Heart left ventricle (tissue), 16 donors: ENCODE measurements at regions not wholly inside any gene's neighbourhood (a gene's known extent, or its start where the extent isn't known, plus 50 kb on each side); places are given as distances from the start of the nearest gene placed in this dataset.

Experiments used
- ATAC-seq, 4 donors: fragments of 200-7000 bp; cut with Tn5 transposase; one replicate each; pipeline ENCODE4 v1.9.1; 2020 to 2022; ENCODE audit warnings: moderate library complexity in 4 of 4, mild to moderate bottlenecking in 3 of 4, moderate number of reproducible peaks in 1 of 4
- DNase-seq, 5 donors: peaks; one replicate each; pipeline ENCODE4 v3.0.0-alpha.2; 2020
- H3K27ac ChIP-seq, 12 donors: fragments of 200-600 bp; sonication (generic) in 4 of 12; one replicate each; pipeline versions ENCODE4 v1.5.0 to v1.8.0; 2016 to 2022; ENCODE audit warnings: mild to moderate bottlenecking in 2 of 12
- H3K27me3 ChIP-seq, 9 donors: fragments of 200-600 bp; sonication (generic) in 2 of 9; one replicate each; pipeline versions ENCODE4 v1.5.1 to v1.8.0; 2016 to 2022; ENCODE audit warnings: mild to moderate bottlenecking in 3 of 9
- H3K36me3 ChIP-seq, 9 donors: fragments of 200-600 bp; sonication (generic) in 2 of 9; one replicate each; pipeline versions ENCODE4 v1.5.0 to v1.8.0; 2018 to 2022; ENCODE audit warnings: mild to moderate bottlenecking in 2 of 9
- H3K4me1 ChIP-seq, 12 donors: fragments of 200-600 bp; sonication (generic) in 4 of 12; one replicate each; pipeline versions ENCODE4 v1.5.0 to v1.8.0; 2016 to 2022; ENCODE audit warnings: mild to moderate bottlenecking in 3 of 12
- H3K4me3 ChIP-seq, 12 donors: fragments of 200-600 bp; sonication (generic) in 4 of 12; one replicate each; pipeline versions ENCODE4 v1.5.0 to v1.8.0; 2017 to 2022; ENCODE audit warnings: mild to moderate bottlenecking in 9 of 12, moderate library complexity in 4 of 12
- H3K9me3 ChIP-seq, 12 donors: fragments of 200-600 bp; sonication (generic) in 4 of 12; one replicate each; pipeline versions ENCODE4 v1.5.0 to v1.8.0; 2016 to 2022; ENCODE audit warnings: mild to moderate bottlenecking in 1 of 12
- POLR2A ChIP-seq, 2 donors: fragments of 450-650 bp; IDR thresholded peaks; one replicate each; pipeline ENCODE4 v1.6.1; 2017; ENCODE audit warnings: antibody characterized with exemption in 2 of 2, mild to moderate bottlenecking in 2 of 2, moderate library complexity in 2 of 2
- WGBS, 4 donors: extraction: QIAGEN DNeasy Blood & Tissue Kit in 2 of 4; methylation state at CpG; one replicate each; pipeline versions ENCODE4 v1.1.5 to v1.1.7; 2013 to 2018; 5-methylcytosine and 5-hydroxymethylcytosine counted together
- intact Hi-C, 10 donors: fragments of 100-400 bp; cut with DNase I; formaldehyde crosslinking; loops; one replicate each; pipeline versions ENCODE4 v1.11.1 to v1.14.2; 2022
- TF ChIP-seq, protein P1 (sequence below), 12 donors: fragments of 200-600 bp; sonication (generic) in 4 of 12; IDR thresholded peaks; one replicate each; pipeline versions ENCODE4 v1.5.0 to v1.8.0; 2018 to 2022; ENCODE audit warnings: antibody characterized with exemption in 12 of 12, mild to moderate bottlenecking in 5 of 12
- donor health status: ischemic (EF 13 %, LVEDD 7.1; RV severe dilation, severe dysfunction).
- donor health status: healthy with polysubstance abuse.
- donor health status: DM: no; HTN: yes; CAD: no.
- donor health status: DM: no; HTN: no; CAD: no.
- donor health status: ischemic (EF 25% LVEDD 6.9; RV normal size, moderate dysfunction).
- donor health status: ischemic (EF 25% LVEDD 5.7; RV mildly dilated, moderate dysfunction).
- donor health status: healthy.
- donor health status: DM: yes; HTN: yes; CAD: no.
- donor health status: ischemic (EF 35%, LVEDD 5.7; RV mildly dilated, moderate dysfunction).
- donor health status: nonischemic (EF 11% LVEDD 7.7; RV severe dilation, severe dysfunction).
- donor health status: DM: yes; HTN: yes; CAD: no.
- donor health status: PGD.
- donor health status: ischemic (EF 29% LVEDD 5.4; RV normal size, mild dysfunction).
- donor health status: nonischemic (EF 23%, LVEDD 6.1; RV moderate dilation, normal function).

DNA sequence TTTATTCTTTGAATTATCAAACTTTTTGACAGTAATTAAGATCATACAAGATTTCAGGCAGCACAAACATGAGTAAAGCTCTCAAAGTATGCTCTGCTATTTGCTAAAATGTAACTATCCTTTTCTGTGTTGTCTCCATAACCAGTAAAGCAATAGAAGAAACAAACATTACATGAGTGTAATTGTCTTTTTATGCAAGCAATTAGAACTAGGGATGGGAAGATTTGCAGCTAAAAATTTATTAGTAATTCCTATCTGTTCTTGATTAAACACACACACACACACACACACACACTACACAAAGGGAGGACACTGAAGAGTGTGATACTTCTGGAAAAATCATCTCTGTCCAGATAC is 512.9 kb downstream of the FAT4 start:
- no peak for ATAC-seq
- Histone ChIP-seq H3K36me3 (no peaks in the 10 kb centered on the region), H3K4me3 (no peak overlapping the region), H3K27me3 (peaks cover 0 to 2% (median 0%) of the 10 kb centered on the region in 9 donors), H3K4me1 (no peaks in the 10 kb centered on the region), H3K9me3 (no peaks in the 10 kb centered on the region), H3K27ac (no peak overlapping the region)
- intact Hi-C loops = no loop called here
- no peak for TF ChIP-seq POLR2A (IDR thresholded peaks at IDR 0.05)
- TF ChIP-seq, protein P1, sequence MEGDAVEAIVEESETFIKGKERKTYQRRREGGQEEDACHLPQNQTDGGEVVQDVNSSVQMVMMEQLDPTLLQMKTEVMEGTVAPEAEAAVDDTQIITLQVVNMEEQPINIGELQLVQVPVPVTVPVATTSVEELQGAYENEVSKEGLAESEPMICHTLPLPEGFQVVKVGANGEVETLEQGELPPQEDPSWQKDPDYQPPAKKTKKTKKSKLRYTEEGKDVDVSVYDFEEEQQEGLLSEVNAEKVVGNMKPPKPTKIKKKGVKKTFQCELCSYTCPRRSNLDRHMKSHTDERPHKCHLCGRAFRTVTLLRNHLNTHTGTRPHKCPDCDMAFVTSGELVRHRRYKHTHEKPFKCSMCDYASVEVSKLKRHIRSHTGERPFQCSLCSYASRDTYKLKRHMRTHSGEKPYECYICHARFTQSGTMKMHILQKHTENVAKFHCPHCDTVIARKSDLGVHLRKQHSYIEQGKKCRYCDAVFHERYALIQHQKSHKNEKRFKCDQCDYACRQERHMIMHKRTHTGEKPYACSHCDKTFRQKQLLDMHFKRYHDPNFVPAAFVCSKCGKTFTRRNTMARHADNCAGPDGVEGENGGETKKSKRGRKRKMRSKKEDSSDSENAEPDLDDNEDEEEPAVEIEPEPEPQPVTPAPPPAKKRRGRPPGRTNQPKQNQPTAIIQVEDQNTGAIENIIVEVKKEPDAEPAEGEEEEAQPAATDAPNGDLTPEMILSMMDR (IDR thresholded peaks at IDR 0.05) = no peak
- no peak for DNase-seq

DNA sequence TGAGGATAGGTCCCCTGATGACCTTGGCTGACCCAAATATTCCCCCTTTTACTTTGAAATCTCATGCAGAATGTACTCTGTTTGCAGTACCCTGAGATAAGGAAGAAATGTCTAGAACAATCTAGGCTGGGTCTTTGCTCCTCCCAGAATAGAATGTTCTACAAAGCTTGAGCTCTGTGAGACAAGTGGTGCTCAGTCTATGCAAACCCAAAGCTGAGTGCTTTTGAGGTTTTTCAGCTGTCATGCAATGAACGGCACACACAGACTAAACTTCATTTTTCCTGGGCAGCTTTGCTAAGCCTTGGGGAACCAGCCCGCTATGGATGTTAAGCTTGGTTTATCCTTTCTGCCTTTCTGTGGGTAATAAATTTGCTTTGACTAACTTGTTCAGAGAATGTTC is 513.6 kb downstream of the FAT4 start:
- H3K36me3 ChIP-seq = no peaks in the 10 kb centered on the region
- no peak for ATAC-seq
- WGBS, 4 donors = 33 to 77% (median 52%) methylated on average over 2 of the region's 2 CpGs

DNA sequence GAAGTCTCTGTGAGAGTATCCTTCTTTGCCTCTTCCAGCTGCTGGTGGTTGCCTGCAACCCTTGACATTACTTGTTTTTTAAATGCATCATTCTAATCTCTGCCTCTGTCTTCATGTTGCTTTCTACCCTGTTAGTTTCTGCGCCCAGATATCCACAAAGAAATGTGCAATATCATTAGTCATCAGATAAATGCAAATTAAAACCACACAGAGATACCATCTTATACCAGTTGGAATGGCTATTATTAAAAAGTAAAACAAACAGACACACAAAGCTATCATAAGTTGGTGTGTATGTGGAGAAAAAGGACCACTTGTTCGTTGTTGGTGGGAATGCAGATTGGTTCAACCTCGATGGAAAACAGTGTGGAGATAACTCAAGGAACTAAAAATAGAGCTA is 517.4 kb downstream of the FAT4 start:
- intact Hi-C loops = no loop called here
- no peaks in the 10 kb centered on the region for H3K4me1 ChIP-seq
- no peak overlapping the region for H3K27ac ChIP-seq
- no peaks in the 10 kb centered on the region for H3K9me3 ChIP-seq
- ATAC-seq (no peak), DNase-seq (no peak)
- no peaks in the 10 kb centered on the region for H3K36me3 ChIP-seq
- WGBS, 4 donors = 72 to 74% (median 73%) methylated on average over 3 of the region's 3 CpGs
- no peak overlapping the region for H3K4me3 ChIP-seq
- TF ChIP-seq, protein P1 (IDR thresholded peaks at IDR 0.05) = no peak
- no peak for TF ChIP-seq POLR2A (IDR thresholded peaks at IDR 0.05)
- H3K27me3 ChIP-seq = peaks cover 0 to 2% (median 0%) of the 10 kb centered on the region in 9 donors

More for the DNA sequence above, 513.6 kb downstream of the FAT4 start:
- Histone ChIP-seq H3K4me3 (no peak overlapping the region), H3K27me3 (peaks cover 0 to 2% (median 0%) of the 10 kb centered on the region in 9 donors), H3K27ac (no peak overlapping the region), H3K4me1 (no peaks in the 10 kb centered on the region), H3K9me3 (no peaks in the 10 kb centered on the region)
- intact Hi-C loops = no loop called here
- TF ChIP-seq, protein P1 (IDR thresholded peaks at IDR 0.05) = no peak
- DNase-seq = no peak

DNA sequence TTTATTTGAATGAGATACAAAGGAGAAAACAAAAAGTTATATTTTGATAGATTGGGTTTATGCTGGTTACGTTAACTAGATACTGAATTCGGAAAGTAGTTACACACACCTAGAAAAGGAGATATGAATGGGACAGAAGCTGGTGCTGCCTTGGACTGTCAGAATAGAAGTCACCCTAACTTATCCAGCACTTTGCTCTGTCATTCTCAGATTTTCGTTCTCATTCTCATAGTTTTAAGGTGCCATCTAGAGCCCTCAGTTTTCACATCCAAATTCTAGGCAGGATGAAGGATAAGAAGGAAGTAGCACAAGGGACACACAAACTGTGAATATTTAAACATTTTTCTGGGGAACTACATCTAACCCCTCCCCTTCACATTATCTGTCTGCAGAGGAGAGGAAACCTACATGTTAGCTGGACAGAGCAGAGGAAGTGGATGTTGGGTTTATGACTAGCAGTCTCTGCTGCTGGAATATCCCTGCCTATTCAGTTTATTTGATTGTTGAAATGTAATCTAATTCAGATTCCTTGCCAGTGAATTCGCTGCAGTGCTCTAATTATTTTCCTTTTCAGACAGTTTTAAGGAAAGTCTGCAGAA is 521.9 kb downstream of the FAT4 start:
- no peak overlapping the region for H3K4me3 ChIP-seq
- H3K4me1 ChIP-seq = no peaks in the 10 kb centered on the region
- no peak for ATAC-seq
- H3K27me3 ChIP-seq = no peaks in the 10 kb centered on the region
- no peak for DNase-seq
- no peaks in the 10 kb centered on the region for H3K36me3 ChIP-seq
- no peak overlapping the region for H3K27ac ChIP-seq
- TF ChIP-seq POLR2A (IDR thresholded peaks at IDR 0.05) = no peak
- TF ChIP-seq, protein P1 (IDR thresholded peaks at IDR 0.05) = no peak
- no peaks in the 10 kb centered on the region for H3K9me3 ChIP-seq
- WGBS, 4 donors = 62 to 70% (median 63%) methylated on average over 4 of the region's 4 CpGs
- intact Hi-C loops = no loop called here
